Stimulated activated CD4-positive, alpha-beta T cell treated with anti-CD3 and anti-CD28 coated beads, Interleukin-4, amount 100 ng/mL, for 48 hours (primary cell): ENCODE measurements at regions not wholly inside any gene's neighbourhood (a gene's known extent, or its start where the extent isn't known, plus 50 kb on each side); places are given as distances from the start of the nearest gene placed in this dataset.
A peak's percentile ranks its signal among the peaks of the same experiment; 100 is the strongest.
"Not testable (repeated sequence)": the region's sequence is repeated elsewhere in the genome, so short reads cannot be mapped to it uniquely, and the experiment has no call there.

Experiments used
- DNase-seq, 2 donors: peaks; one replicate each; pipeline ENCODE4 v3.0.0-alpha.2; 2020; ENCODE audit warnings: low read depth in 2 of 2

DNA sequence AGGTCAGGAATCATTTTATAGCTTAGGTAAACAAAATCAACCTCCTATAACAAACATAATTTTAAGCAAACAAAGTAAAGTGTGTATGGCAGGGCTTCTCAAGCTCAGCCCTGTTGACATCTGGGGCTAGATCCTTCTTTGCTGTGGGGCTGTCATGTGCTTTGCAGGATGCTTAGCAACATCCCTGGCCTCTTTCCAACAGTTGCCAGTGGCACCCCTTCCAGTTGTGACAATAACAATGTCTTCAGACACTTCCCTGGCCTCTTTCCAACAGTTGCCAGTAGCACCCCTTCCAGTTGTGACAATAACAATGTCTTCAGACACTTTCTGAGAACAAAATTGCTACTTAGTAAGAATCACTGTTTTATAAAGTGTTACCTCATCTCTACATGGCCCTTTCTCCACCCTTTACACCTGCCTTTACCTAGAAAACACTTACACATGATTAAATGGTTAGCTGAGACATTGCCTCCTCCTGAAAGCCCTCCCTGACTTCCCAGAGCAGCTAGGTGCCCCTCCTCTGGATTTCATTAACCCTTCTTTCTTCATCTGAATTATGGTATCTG, 194.0 kb upstream of the LMCD1 start:
- DNase-seq: no peak

- DNase-seq: no peak
Measured at GRCh38 chr3:8311321-8311720, 190.3 kb upstream of the LMCD1 start.

DNA sequence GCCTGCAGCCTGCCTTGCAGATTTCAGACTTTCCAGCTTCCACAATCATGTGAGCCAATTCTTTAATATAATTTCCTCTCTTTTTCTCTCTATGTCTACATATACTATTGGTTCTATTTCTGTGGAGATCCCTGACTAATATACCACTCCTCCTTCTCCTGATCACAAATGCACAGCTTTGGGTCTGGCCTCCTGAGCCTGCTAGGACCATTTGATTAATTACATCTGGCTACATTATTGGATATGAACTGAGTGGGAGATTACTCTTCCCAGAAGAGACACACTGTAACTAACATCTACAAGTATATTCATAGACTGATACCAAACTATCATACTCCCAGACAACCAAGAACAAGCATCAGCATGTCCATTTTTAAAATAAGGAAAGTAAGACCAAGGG, 188.9 kb upstream of the LMCD1 start:
- no peak for DNase-seq

DNA sequence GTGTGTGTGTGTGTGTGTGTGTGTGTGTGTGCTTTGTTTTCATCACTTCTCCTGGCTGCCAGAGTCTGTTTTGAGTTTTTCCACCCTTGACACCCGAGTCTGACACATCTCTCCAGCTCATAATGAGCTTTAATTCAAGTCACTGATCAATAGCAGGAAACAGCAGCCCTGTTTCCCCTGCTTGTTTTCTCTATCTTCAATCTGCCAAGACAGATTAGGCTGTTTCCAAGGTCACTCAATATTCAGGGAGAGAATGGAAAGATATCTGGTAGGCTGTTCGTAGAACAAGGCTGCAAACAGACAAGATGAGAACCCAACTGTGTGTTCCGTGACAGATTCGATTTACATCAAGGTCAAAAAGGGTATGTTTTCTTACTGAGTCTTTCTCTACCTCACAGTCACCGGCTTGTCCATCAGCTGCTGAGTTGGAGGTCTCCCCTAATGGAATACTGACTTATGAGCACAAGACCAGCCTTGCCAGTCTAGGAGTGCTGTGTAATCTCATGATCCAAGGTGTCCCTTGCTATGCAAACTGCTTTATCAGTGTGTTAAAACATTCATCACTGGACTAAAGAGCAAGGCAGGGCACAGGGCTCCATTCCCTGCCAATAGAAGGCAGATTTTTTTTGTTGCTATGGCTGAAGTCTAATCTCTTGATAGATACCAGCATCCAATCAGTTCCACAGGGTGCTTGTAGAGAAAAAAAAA, 187.9 kb upstream of the LMCD1 start:
- no peak for DNase-seq

DNA sequence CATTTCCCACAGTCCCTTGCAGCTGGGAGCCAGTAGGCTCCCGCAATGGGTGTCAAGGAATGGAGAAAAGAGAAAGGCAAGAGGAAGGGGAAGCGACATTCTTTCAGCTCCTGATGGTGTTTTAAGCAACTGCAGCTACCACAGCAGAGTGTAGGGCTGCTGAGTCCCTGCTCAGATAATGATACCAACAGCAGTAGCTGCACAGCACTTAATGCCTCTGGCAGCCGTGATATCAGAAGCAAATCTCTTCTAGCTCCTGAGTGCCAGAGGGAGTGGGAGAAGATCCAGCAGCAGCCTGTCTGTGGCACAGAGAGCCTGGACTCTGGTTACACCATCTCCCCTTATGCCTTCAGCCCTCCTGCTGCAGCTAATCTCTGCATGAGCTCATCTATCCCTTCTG, 186.1 kb upstream of the LMCD1 start:
- DNase-seq: not testable (repeated sequence)

DNA sequence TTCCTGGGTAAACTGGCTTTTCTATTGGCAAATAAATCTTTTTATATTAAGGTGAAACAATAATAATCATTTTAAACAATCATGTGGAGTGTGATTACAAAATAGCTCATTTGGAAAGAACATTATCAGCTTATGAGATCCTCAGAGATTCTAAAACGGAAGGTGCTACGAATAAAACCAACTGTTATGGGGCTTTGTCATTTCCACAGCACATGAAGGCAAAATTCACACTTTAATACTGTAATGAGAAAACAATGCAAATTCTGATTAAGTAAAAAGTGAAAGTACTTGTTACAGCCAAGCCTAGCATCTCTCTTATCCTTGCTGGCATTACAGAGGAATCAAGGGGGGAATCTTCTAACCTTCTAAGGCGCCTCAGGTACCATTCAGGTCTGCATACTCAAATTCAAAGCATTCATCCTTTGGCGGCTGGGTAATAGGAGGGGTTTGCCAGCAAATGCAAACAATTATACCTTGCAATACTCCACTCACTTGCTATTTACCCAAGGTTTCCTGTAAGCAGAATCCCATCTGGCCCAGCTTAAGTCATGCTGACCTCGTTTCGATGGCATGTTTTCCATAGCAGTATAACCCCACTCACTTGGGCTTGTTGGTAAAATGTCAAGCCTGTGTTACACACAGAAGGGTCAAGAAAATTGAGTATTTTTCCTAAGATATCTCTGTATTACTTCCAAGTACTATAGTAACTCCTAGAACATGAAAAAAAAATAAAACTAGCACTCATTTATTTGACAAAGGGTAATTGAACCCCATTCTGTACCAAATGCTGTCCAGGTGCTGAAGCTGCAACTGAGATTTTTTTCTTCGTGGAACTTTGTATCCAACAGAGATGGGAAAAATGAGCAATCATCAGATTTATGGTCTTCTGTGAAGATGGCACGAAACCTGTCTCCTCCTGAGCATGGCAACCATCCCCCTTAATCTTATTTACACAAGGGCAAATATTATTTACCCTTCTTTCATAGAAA, 183.7 kb upstream of the LMCD1 start:
- no peak for DNase-seq

- DNase-seq: no peak
Measured at GRCh38 chr3:8319935-8320634, 181.5 kb upstream of the LMCD1 start.

DNA sequence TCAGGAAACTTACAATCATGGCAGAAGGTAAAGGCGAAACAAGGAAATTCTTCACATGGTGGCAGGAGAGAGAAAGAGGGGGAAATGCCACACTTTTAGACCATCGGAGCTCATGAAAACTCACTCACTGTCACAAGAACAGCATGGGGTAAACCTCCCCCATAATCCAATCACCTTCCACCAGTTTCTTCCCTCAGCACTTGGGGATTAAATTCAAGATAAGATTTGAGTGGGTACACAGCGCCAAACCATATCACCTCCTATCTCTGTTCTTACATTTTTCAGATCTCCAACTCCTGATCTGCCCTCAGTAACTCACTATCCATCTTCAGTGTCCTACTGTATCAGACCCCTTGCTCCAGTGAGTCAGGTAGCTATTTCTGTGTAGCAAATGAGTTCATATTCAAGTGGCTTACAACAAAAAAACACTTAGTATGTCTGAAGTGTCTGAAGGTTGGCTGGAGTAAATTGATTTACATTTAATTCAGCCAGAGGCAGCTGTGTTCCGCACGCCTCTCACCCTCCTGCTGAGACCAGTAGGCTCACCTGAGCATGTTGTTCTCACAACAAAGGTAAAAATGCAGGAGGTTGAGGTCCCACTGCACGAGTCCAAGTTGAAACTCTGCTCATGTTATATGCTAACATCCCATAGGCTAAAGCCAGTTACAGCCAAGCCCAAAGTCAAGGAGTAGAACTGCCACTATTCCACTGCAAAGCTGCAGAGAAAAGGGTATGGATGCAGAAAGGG, 180.7 kb upstream of the LMCD1 start:
- DNase-seq: no peak

DNA sequence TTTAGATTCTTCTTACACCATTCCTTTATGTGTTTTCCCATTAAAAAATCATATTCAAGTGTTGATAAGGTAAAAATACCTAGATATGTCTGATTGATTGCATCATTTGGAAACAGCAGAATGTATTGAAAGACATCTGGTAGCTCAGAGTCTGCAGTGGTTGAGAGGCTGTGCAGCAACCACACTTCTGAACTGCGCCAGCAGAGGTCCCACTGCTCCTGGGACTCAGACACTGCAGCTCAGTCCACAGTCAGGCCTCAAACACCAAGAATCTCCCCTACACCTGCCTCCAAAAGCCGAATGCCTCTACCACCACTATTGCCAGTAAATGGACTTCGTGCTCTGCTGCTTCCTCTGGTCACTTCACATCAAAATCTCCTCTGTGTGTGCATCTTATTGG, 176.9 kb upstream of the LMCD1 start:
- peak; percentile 13 to 32 for DNase-seq

DNA sequence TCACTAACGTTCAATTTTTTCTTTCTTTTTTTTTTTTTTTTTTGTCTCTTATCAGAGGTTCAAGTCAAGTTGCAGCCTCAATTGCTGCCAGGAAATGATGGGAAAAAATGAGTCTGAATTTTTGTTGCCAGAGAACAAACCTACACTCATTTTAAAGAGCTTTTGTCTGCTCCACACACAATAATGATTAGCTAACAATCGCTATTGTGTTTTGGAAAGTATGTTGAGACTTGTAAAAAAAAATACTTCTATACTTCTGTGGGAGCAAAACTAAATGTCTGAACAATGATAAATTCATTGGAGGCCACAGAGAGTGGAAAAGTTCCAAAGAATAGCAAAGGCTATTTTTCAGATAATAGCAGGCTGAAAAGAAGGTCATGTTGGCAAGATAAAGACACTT, 176.3 kb upstream of the LMCD1 start:
- no peak for DNase-seq

GRCh38 chr3:8325833-8326232, 175.8 kb upstream of the LMCD1 start:
- not testable (repeated sequence) for DNase-seq

DNA sequence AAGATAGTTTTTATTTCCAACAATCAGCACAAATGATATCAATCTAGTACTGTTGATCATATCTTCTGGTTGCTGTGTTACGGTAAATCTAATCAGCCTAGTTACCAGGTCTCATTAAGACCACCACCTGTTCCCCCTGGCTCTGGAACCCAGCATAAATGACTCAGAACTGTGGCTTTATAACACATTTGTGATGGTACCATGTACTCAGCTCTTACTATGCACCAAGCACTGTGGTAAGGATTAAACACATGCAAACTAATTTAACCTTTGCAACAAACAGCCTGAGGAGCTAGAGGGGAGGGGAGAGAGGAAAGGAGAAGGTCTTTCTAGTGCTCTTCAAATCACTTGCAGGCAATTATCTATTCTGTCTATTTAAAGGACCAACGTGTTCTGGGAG, 173.9 kb upstream of the LMCD1 start:
- DNase-seq: no peak

DNA sequence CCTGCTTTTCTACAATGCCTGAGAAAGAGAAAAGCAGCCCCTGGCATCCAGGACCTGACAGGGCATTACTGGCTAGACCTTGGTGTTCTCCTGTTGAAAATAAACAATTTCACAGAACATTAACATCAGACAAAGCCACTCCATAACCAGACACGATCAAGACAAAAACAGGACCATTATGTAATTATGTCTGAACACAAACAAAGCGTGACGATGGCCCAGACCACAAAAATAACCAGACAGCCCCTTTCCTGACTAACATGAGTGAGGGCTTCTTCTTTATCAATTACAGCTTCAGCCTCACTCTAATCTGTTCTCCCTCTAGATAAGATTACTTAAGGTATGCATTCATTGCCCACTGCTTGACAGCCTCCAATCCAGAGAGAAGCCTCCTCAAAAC, 172.7 kb upstream of the LMCD1 start:
- no peak for DNase-seq

DNA sequence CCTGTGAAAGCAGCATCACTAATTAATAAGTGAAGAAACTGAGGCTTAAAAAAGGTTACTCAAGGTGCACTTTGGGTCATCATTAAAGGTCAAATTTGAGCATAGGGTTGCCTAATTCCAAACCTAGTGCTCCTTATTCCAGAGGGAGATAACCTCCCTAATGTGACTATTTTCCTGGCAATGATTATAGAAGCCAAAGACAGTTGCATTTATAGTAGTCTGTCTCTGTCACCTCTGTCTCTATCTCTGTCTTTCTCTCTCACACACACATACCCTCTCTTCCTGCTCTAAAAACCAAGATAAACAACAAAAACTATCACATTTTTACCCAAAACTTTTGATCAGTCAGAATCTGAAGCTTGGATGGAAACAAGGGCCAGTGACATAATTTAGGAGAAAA, 172.0 kb upstream of the LMCD1 start:
- DNase-seq: no peak

GRCh38 chr3:8336456-8336855, 165.2 kb upstream of the LMCD1 start:
- no peak for DNase-seq

- DNase-seq: no peak
Measured at GRCh38 chr3:8338424-8338823, 163.2 kb upstream of the LMCD1 start.

GRCh38 chr3:8341821-8342247, 159.8 kb upstream of the LMCD1 start:
- DNase-seq: no peak

- DNase-seq: no peak
Measured at GRCh38 chr3:8343058-8343457, 158.6 kb upstream of the LMCD1 start.

GRCh38 chr3:8345398-8345797, 156.2 kb upstream of the LMCD1 start:
- DNase-seq: no peak

DNA sequence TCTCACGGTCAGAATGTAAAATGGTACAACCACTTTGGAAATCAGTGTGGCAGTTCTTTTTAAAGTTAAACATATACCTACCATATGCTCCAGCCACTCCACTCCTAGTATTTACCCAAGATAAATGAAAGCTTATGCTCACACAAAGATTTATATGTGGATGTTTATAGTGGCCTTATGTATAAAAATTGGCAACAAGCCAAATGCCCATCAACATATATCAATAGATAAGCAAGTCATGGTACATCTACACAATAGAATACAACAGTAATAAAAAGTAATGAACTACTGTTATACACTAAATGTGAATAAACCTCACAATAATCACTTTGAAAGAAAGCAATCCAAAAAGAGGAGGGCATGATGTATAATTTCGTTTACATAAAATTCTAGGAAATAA, 153.5 kb upstream of the LMCD1 start:
- no peak for DNase-seq

- no peak for DNase-seq
Measured at GRCh38 chr3:8352475-8352874, 149.1 kb upstream of the LMCD1 start.
